ENCODE measurements at regions not wholly inside any gene's neighbourhood (a gene's known extent, or its start where the extent isn't known, plus 50 kb on each side); places are given as distances from the start of the nearest gene placed in this dataset.

GRCh38 chr10:61020420-61021158 lies 76.6 kb upstream of the RHOBTB1 start:
- TF ChIP-seq, protein P1, sequence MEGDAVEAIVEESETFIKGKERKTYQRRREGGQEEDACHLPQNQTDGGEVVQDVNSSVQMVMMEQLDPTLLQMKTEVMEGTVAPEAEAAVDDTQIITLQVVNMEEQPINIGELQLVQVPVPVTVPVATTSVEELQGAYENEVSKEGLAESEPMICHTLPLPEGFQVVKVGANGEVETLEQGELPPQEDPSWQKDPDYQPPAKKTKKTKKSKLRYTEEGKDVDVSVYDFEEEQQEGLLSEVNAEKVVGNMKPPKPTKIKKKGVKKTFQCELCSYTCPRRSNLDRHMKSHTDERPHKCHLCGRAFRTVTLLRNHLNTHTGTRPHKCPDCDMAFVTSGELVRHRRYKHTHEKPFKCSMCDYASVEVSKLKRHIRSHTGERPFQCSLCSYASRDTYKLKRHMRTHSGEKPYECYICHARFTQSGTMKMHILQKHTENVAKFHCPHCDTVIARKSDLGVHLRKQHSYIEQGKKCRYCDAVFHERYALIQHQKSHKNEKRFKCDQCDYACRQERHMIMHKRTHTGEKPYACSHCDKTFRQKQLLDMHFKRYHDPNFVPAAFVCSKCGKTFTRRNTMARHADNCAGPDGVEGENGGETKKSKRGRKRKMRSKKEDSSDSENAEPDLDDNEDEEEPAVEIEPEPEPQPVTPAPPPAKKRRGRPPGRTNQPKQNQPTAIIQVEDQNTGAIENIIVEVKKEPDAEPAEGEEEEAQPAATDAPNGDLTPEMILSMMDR (IDR thresholded peaks at IDR 0.05; ENCODE audit: borderline replicate concordance, extremely low read depth, insufficient read depth) = no peak
- peak overlapping the region in 1 of 2 donors; percentile 63 for H3K27ac ChIP-seq (ENCODE audit: low read depth in 2 of 2, low read length in 2 of 2)

DNA sequence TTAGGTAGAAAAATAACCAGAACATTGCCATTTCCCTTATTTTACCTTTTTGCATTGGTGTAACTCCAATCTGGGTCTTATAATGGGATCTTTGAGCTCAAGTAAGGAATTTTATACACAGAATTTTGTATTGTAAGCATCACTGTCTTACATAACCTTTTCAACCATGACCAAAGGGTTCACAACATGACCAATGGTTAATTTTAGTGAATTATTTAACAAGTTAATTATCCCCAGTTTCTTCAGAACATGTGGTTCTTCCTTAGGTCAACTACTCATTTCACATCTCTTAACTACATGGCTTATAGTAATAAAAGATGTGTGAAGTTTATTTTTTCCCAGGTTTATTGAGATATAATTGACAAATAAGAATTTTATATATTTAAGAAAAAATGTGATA lies 74.2 kb upstream of the RHOBTB1 start:
- Histone ChIP-seq H3K9me3 (ENCODE audit: control insufficient read depth in 2 of 3, insufficient read depth in 1 of 3, low read length in 3 of 3) (no peaks in the 10 kb centered on the region), H3K9ac (ENCODE audit: low read length in 3 of 3) (no peak overlapping the region), H3K4me3 (ENCODE audit: low read length in 3 of 3) (no peak overlapping the region), H3K27ac (ENCODE audit: low read depth in 2 of 2, low read length in 2 of 2) (peak overlapping the region in 1 of 2 donors; percentile 64), H3K27me3 (ENCODE audit: control insufficient read depth, insufficient read depth, low read length) (no peaks in the 10 kb centered on the region), H3K4me1 (ENCODE audit: control insufficient read depth in 2 of 3, insufficient read depth in 2 of 3, low read depth in 1 of 3, low read length in 3 of 3) (peaks cover 0 to 8% (median 0%) of the 10 kb centered on the region in 3 donors), H3K36me3 (ENCODE audit: control insufficient read depth in 2 of 3, insufficient read depth in 3 of 3, low read length in 3 of 3) (no peaks in the 10 kb centered on the region)
- peak; percentile 90 for FAIRE-seq
- intact Hi-C loops (cut with DNase I) = no loop called here
- DNase-seq = peak in 1 of 5 donors; percentile 34
- TF ChIP-seq, protein P1 (IDR thresholded peaks at IDR 0.05; ENCODE audit: borderline replicate concordance, extremely low read depth, insufficient read depth) = no peak

More at GRCh38 chr10:61020420-61021158, 76.6 kb upstream of the RHOBTB1 start:
- no peaks in the 10 kb centered on the region for H3K27me3 ChIP-seq (ENCODE audit: control insufficient read depth, insufficient read depth, low read length)
- H3K9me3 ChIP-seq (ENCODE audit: control insufficient read depth in 2 of 3, insufficient read depth in 1 of 3, low read length in 3 of 3) = no peaks in the 10 kb centered on the region
- H3K36me3 ChIP-seq (ENCODE audit: control insufficient read depth in 2 of 3, insufficient read depth in 3 of 3, low read length in 3 of 3) = no peaks in the 10 kb centered on the region
- no peak overlapping the region for H3K4me3 ChIP-seq (ENCODE audit: low read length in 3 of 3)
- no peak overlapping the region for H3K9ac ChIP-seq (ENCODE audit: low read length in 3 of 3)
- FAIRE-seq (peak; percentile 62), DNase-seq (no peak)
- intact Hi-C loops (cut with DNase I) = no loop called here
- H3K4me1 ChIP-seq (ENCODE audit: control insufficient read depth in 2 of 3, insufficient read depth in 2 of 3, low read depth in 1 of 3, low read length in 3 of 3) = peaks cover 0 to 11% (median 2%) of the 10 kb centered on the region in 3 donors

DNA sequence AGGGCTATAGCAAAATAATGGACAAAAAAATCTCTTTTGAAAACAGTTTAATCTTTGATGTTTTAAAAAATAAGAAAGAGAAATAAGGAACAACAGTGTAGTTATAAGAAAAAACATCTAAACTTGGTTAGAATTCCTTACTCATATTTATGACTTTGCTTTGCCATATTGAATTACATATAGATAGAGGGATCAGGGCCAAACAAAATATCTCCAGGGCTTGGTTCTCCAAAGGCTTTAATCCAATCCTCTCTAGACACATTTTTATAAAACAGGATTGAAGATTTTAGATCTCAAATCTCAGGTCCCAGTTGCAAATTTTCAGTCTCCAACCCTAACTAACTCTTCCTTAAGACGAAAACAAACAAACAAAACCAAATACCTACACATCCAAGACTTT lies 72.6 kb upstream of the RHOBTB1 start:
- peak overlapping the region in 1 of 2 donors; percentile 45 for H3K27ac ChIP-seq (ENCODE audit: low read depth in 2 of 2, low read length in 2 of 2)
- peaks cover 0 to 8% (median 0%) of the 10 kb centered on the region in 3 donors for H3K4me1 ChIP-seq (ENCODE audit: control insufficient read depth in 2 of 3, insufficient read depth in 2 of 3, low read depth in 1 of 3, low read length in 3 of 3)
- DNase-seq (no peak), FAIRE-seq (no peak)
- no peaks in the 10 kb centered on the region for H3K36me3 ChIP-seq (ENCODE audit: control insufficient read depth in 2 of 3, insufficient read depth in 3 of 3, low read length in 3 of 3)
- no peaks in the 10 kb centered on the region for H3K9me3 ChIP-seq (ENCODE audit: control insufficient read depth in 2 of 3, insufficient read depth in 1 of 3, low read length in 3 of 3)
- peak overlapping the region in 1 of 3 donors; percentile 30 for H3K4me3 ChIP-seq (ENCODE audit: low read length in 3 of 3)
- TF ChIP-seq, protein P1 (IDR thresholded peaks at IDR 0.05; ENCODE audit: borderline replicate concordance, extremely low read depth, insufficient read depth) = no peak
- H3K27me3 ChIP-seq (ENCODE audit: control insufficient read depth, insufficient read depth, low read length) = no peaks in the 10 kb centered on the region
- H3K9ac ChIP-seq (ENCODE audit: low read length in 3 of 3) = no peak overlapping the region
- intact Hi-C loops (cut with DNase I) = no loop called here

All from kidney (tissue), 13 donors.